Stimulated activated CD4-positive, alpha-beta T cell treated with anti-CD3 and anti-CD28 coated beads, Interleukin-4, amount 100 ng/mL, for 1 hour (primary cell): ENCODE measurements at regions not wholly inside any gene's neighbourhood (a gene's known extent, or its start where the extent isn't known, plus 50 kb on each side); places are given as distances from the start of the nearest gene placed in this dataset.
"Not testable (repeated sequence)": the region's sequence is repeated elsewhere in the genome, so short reads cannot be mapped to it uniquely, and the experiment has no call there.

Experiments
- DNase-seq: peaks from one replicate; pipeline ENCODE4 v3.0.0-alpha.2; 2020

DNA sequence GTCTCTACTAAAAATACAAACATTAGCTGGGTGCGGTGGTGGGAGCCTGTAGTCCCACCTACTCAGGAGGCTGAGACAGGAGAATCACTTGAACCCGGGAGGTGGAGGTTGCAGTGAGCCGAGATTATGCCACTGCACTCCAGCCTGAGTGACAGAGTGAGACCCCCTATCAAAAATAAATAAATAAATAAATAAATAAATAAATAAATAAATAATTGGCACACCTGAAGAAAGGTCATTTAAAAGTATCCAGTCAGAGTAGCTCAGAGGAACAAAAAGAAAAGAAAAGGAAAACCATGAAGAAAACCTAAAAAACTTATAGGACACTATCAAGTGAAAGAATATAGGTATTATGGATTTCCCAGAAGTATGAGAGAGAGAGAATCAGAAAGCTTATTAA lies 330.1 kb upstream of the AR start:
- not testable (repeated sequence) for DNase-seq

DNA sequence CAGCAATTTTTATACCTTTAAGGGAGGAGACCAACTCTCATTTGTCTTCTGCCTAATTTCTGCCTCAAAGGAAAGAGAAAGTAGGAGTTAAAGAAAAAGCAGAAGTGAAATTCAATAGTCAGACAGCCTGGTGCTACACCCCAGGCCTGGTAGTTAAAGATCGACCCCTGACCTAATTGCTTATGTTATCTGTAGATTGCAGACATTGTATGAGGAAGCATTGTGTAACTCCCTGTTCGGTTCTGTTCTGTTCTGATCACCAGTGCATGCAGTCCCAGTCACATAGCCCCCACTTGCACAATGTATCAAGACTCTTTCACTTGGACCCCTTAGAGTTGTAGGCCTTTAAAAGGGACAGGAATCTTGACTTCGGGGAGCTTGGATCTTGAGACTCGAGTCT lies 335.9 kb upstream of the AR start:
- DNase-seq: no peak

DNA sequence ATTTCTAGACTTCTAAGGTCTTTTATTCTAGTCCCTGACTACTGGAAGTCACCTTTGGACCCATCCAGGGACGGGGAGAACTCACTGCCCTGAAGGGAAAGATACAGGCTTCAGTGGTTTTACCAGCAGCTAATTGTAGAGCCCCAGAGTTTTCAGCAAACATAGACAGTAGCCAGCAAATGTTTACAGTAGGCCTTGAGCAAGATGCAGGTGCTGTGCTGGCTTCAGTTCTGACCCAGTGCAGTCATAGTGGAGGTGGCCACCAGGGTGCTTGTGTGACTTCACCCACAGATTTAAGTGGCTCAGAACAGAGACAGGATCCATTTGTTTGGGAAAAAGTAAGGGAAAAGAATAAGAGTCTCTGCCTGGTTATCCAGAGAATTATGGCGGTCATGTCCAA lies 384.4 kb upstream of the AR start:
- DNase-seq: no peak

DNA sequence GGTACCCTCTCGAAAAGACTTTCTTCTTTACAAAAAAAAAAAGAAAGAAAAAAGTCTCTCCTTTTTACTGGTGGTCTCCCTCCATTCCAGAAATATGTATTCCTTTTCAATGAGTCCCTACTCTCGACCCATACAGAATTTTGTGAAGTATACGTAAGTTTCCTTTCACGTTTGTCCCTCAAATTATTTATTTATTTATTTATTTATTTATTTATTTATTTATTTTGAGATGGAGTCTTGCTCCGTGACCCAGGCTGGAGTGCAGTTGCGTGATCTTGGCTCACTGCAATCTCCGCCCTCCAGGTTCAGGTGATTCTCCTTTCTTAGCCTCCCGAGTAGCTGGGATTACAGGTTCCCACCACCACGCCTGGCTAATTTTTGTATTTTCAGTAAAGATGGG lies 429.2 kb upstream of the AR start:
- DNase-seq: no peak

DNA sequence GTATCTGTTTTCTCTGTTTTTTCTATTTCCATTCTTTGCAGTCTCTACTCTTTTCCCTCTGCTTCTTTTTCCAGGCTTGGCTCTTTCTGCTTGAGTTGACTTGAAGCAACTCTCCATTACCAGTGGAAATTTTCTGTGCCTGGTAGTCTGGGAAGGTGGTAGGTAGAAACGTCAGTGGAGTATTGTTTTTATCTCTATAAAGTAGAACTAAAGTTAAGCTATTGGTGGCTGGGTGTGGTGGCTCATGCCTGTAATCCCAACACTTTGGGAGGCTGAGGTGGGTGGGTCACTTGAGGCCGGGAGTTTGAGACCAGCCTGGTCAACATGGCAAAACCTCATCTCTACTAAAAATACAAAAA lies 438.1 kb upstream of the AR start:
- no peak for DNase-seq

DNA sequence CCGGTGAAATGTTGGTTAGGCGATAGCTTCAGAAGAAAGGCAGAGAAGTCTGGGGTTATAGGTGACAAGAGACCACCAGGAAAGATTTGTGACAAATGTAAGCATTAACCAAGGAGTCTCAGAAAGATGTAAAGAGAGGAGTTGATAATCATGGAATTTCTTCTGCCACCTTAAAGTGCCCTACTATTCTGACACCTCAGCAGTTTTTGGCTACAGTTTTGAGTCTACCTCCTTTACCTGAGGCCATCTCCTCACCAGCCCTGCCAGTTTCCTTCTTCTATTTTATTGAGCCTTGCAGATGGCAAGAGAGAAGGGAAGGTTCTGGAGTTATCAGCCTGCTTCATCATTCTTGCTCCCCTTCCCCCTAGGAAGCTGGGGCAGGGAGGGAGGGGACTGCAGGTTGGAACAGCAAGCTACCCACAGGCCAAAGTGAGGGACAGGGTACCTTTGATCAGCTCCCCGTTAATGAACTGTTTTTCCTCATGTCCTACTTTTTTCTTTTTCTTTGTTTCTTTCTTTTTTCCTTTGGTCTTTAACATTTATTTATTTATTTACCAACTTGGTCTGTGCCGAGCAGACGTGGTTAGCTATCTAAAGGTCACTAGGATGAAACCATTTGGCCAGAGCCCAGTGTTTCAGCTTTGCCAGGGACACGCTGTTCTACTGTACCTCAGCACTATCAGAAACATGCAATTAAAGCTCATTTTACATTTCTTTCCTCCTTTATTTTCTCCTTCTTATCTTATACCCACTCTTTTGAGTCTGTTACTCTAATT lies 438.7 kb upstream of the AR start:
- no peak for DNase-seq

DNA sequence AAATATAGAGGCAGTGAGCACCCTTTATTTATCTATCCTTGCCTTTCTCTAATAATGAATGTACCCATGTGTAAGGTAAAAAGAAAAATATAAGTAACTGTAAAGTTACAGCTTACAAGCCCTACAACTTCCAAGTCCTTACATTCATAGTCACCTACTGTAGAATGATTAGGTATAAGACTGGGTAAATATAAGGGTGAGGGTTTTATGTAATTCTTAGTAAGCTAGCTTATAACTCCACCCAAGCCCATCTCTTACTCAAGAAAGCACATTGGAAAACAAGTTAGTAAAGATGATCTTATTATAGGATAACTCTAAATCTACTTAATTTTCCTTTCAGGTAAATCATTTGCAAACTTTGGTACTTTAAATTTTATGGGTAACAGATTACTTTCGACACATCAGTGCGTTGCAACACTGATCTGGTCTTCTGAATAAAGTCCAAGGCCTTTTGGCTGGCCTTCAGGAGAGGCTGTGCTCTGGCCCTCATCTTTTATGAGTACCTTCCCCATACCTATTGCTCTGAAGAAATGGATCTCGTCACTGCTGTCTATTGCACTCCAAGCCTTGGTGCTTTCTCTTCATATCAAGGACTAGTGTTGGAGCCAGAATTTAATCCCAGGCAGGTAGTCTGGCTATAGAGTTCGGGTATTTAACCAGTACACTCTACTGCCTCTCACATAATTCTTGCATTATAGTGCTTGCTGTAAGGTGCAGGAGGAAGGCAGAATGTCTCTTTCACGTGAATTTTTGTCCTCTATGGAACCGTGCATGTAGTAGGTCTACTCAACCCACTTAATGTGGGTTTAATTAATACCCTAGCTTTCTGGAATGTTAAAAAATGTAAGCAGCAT lies 443.6 kb upstream of the AR start:
- no peak for DNase-seq

DNA sequence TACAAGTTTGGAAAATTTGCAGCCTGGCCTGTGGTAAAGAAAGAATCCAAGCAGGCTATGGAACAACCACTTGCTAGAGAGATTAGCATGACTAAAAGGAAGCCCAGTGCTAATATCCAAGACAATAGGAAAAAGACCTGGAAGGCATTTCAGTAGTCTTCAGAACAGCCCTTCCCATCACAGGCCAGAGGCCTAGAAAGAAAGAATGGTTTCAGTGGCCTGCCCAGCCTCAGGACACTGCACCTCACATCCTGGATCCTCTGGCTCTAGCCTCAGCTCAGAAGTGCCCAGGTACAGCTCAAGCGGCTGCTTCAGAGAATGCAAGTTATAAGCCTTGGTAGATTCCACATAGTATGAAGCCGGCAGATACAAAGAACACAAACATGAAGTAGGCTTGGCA lies 449.8 kb upstream of the AR start:
- DNase-seq: no peak

DNA sequence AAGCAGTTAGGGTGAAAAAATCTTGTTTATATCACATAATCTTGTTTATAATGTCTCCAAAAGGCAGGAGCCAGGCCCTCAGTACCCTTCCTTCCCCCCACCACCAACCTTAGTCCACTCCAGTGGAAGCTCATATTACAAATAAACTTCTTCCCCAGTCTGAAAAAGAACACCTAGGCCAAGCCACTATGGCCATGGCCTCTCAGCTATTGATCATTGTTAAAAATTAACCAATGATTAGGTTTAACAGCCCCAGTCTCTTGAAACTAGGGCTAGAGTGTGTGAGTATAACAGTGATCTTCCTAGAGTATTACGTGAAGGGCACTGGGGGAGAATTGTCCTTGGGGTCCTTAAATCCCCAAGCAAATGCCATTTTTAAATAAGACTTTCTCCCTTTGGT lies 411.9 kb upstream of the EDA2R start:
- DNase-seq: no peak

DNA sequence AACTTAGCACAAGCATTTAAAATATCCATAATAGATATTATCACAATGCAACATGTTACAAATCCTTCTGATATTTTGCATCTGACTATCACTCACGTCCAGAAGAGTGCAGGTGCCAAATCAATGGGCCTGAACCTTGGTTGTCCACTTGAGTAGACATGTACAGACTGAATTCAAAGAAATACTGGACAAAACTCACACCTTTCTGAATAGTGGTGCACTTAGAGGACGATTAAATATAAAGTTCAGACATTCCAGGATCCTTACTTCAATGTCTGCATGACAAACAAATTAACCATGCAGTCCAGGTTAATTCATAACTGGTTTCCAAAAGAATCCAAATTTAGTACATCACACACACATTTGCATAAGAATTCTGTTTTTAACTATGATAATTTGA lies 406.0 kb upstream of the EDA2R start:
- no peak for DNase-seq

DNA sequence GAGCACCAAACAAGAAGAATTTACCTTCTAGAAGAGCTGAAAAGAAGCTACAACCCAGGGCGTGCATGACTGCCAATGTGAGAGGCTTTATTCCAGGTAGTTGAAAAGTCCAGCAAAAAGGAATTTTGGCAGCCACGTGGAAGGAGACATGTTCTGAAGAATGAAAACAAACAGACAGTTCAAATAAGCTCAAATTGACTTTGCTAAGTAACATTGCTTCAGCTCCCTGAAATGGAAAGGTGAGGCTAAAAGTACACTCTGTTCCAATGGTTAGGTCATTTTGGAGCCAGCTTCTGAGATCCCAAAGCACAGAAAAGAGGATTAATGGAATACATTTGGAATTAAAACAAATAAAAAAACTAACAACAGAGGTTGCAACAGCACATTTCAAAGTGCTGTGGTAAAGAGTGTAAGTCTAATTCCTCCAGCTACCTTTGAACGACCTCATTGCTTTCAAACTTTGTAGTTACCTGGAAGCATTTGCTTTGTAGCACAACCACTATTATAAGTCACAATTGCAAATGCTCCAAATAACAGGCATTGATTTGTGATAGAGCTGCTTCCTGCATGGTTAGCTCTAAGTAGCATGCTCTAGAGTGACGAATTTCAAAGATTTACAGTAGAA lies 405.3 kb upstream of the EDA2R start:
- DNase-seq: no peak

DNA sequence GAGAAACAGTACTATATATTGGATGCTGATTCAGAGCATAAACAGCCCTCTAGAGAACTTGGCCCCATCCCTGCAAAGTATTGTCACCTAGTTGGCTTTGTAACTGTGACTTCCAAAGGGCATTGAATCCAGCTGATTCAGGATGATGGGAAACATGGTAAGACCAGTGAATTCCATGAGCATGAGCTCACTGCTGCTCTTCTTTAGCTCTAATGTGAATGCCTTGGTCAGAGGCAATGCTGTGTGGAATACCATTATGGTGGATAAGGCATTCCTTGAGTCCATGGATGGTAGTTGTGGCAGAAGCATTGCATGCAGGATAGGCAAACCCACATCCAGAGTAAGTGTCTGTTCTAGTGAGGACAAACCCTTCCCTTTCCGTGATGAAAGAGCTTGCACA lies 365.6 kb upstream of the EDA2R start:
- no peak for DNase-seq

DNA sequence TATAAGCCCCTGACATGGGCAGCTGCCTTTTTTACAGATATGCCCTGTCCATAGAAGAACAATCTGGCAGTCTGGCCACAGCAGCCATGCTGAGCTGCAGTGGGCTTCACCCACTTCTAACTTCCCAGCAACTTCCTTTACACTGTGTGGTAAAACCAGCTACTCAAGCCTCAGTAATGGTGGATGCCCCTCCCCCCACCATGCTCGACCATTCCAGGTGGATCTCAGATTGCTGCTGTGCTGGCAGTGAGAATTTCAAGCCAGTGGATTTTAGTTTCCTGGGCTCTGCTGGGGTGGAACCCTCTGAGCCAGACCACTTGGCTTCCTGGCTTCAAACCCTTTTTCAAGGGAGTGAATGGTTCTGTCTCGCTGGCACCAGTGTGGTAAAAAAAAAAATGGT lies 355.9 kb upstream of the EDA2R start:
- DNase-seq: no peak

DNA sequence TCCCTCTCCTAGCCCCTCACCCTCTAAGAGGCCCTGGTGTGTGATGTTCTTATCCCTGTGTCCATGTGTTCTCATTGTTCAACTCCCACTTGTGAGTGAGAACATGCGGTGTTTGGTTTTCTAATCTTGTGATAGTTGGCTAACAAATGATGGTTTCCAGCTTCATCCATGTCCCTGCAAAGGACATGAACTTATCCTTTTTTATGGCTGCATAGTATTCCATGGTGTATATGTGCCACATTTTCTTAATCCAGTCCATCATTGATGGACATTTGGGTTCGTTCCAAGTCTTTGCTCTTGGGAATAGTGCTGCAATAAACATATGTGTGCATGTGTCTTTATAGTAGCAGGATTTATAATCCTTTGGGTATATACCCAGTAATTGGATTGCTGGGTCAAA lies 353.2 kb upstream of the EDA2R start:
- DNase-seq: not testable (repeated sequence)

DNA sequence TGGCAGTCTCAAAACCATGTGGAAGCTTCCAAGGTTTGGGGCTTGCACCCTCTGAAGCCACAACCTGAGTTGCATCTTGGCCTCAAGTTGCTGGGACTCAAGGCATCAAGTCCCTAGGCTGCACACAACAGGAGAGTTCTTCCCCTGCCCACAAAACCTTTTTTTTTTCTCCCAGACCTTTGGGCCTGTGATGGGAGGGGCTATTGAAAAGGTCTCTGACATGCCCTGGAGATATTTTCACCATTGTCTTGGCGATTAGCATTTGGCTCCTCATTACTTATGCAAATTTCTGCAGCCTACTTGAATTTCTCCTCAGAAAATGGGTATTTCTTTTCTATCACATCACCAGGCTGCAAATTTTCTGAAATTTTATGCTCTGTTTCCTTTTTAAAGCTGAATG lies 349.5 kb upstream of the EDA2R start:
- no peak for DNase-seq

DNA sequence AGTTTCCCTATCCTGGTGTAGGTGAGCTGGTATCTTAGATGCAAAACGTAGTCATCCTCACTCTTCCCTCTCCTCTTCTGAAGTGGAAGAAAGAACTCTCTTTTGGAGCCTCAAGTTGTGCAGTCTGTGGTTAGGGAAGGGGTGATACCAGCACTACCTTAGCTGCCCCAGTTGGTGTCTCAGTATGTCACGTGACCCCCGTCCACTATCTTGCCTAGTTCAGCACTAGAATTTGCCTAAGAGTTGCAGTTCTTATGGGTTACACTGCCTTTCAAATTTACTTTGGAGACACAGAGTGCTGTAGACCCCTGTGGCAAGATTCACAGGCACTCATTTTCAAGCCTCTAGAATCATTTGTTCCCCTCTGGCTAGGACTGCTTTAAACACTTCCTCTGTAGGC lies 322.8 kb upstream of the EDA2R start:
- no peak for DNase-seq

DNA sequence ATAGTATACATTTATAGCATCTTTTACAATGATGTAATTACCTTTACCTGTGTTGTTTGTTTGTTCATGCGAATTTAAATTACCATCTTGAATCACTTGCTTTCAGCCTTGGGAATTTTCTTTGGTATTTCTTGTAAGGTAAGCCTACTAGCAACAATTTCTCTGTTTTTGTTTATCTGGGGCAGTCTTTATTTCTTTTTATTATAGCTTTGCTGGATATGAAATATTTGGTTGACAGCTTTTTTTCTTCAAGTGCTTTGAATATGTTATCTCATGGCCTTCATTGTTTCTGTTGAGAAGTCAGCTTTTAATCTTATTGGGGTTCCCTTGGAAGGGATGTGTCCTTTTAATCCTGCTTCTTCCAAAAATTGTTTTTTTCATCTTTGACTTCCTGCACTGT lies 292.8 kb upstream of the EDA2R start:
- no peak for DNase-seq

DNA sequence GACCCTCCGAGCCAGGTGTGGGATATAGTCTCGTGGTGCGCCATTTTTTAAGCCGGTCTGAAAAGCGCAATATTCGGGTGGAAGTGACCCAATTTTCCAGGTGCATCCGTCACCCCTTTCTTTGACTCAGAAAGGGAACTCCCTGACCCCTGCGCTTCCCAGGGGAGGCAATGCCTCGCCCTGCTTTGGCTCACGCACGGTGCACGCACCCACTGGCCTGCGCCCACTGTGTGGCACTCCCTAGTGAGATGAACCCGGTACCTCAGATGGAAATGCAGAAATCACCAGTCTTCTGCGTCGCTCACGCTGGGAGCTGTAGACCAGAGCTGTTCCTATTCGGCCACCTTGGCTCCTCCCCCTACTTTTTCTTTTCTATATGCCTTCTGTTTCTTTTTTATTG lies 291.6 kb upstream of the EDA2R start:
- not testable (repeated sequence) for DNase-seq

DNA sequence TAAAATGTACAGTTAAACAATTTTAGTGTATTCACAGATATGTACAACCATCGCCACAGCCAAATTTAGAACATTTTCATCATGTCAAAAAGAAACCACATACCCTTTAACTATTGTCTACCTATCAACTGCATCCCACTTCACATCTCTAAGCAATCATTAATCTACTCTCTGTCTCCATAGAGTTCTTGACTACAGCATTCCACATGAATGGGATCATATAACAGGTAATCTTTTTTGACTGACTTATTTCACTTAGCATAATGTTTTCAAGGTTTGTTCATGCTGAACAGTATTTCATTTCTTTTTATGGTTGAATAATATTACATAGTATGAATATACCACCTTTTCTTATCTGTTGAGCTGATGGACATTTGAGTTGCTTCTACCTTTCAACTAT lies 281.4 kb upstream of the EDA2R start:
- DNase-seq: no peak

DNA sequence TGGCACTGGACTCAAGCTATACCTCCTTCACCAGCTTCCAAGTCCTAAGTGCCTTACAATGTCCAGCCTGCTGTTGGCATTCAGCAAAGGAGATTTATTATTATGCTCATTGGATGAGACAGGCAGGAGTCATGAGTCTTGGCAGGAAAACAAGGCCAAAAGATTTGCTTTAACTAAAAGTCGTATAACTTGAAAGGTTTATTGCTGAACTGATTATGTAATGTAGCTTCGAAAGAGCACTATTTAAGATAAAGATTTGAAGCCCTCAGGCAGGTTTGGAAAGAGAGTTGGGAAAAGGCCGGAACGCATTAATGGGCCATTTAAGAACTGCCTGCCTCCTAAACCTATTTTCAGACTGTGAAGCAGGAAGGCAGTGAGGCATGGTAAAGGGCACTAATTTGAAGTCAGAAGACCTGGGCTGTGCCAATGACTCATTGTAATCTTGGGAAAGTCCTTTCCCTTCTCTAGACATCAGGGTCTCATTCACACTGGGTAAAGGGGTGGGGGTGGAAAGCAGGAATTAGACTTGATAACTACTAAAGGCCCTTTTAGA lies 280.5 kb upstream of the EDA2R start:
- no peak for DNase-seq

DNA sequence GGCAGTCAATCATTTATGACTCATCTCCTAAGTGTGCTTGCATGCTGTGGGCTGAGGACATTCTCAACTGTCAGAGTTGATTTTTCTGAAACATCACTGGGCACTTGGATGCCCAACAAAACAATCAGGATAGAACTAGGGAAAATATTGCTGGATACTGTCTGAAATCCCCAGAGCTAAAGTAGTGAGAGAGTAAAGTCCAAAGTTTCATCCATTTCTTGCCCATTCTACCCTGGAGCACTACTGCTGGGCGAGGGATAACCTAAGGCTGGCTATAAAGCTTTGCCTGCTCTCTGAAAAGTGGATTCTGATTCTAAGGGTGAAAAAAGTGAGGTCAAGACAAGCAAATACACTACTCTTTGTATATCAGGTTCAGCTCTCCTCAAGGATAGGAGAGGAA lies 279.6 kb upstream of the EDA2R start:
- DNase-seq: no peak

DNA sequence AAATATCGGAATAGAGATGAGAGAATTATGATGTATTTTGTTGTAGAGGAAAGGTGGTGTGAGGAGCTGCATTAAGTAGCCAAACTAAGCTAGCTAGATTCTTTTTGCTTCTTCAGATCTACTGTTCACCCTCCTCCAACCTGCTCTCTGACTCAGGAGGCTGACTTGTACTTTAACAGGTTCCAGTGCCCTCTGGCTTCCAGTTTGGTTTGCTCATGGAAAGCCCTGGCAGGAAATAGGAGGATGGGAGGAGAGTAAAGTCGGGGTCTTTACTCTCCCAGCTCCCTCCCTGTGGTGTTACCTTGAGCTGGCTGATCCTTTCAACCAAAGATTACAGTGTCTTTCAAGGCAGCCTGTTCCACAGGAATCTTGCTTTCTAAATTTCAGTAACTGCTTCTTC lies 277.0 kb upstream of the EDA2R start:
- no peak for DNase-seq

DNA sequence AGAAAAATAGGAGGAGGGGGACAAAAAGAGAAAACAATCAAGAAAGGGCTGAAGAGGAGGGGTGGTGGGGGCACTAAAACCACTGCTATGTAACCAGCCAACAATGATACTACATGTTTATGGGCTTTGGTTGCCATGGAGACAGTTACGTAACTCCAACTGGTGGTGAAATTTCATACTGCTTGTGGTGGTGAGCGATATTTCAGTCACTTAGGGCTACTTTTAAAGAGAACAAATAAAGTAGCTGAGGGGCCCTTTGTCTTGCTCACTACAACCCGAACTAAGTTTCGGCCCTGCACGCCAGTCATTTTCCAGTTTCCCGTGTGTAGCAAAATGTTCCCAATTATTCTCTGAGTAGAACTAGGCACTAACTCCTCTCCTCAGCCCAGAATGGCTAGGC lies 275.2 kb upstream of the EDA2R start:
- DNase-seq: no peak

DNA sequence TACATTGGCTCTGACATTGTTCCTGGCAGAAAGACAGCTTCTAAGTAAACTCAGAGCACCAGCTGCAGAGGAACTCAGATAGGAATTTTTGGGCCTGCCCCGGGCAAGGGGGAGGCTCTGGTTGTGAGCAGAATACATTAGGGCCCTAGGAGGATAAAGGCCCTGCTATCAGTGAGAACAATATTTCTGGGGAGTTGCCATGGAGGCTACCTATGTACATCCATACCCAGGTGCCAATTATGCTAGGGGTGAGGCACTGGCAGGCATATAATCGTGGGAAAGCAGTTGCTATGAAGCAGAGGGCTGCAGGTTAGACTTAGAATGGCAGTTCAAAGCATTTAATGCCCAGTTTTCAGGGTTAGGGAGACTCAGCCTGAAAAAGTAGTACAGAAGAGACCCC lies 273.5 kb upstream of the EDA2R start:
- DNase-seq: no peak
